Keratinocyte (primary cell): ENCODE measurements at regions not wholly inside any gene's neighbourhood (a gene's known extent, or its start where the extent isn't known, plus 50 kb on each side); places are given as distances from the start of the nearest gene placed in this dataset.

Experiments used
- DNase-seq: peaks from one replicate; pipeline ENCODE4 v3.0.0-alpha.2; 2011; ENCODE audit warnings: low read depth, missing footprints, low spot score
- FAIRE-seq: peaks from 2 replicates; lab custom pipeline; 2011; peaks lifted over from hg19 to GRCh38; lab: Jason Lieb, UNC
- H2AFZ ChIP-seq: 2 replicates; pipeline ENCODE4 v1.6.0; 2012; ENCODE audit warnings: low read length, control low read depth, inconsistent platforms; ENCODE audit not compliant: control insufficient read depth
- H3K27ac ChIP-seq: 2 replicates; pipeline ENCODE4 v1.5.1; 2011; ENCODE audit warnings: low read length; ENCODE audit not compliant: control insufficient read depth, insufficient read depth
- H3K27me3 ChIP-seq: 3 replicates; pipeline ENCODE4 v1.6.0; 2011; ENCODE audit warnings: low read length; ENCODE audit not compliant: control insufficient read depth, insufficient read depth; ENCODE audit errors: extremely low read depth
- H3K36me3 ChIP-seq, 2 experiments: 2 replicates in 1 of 2; 3 replicates in 1 of 2; pipeline ENCODE4 v1.5.1; 2011; ENCODE audit warnings: low read length in 2 of 2, mild to moderate bottlenecking in 1 of 2; ENCODE audit not compliant: control insufficient read depth in 2 of 2, insufficient read depth in 2 of 2; ENCODE audit errors: extremely low read depth in 1 of 2
- H3K4me1 ChIP-seq: 3 replicates; pipeline ENCODE4 v1.5.1; 2011; ENCODE audit warnings: low read length; ENCODE audit not compliant: control insufficient read depth, insufficient read depth; ENCODE audit errors: extremely low read depth
- H3K4me2 ChIP-seq: 3 replicates; pipeline ENCODE4 v1.6.0; 2011; ENCODE audit warnings: low read depth, low read length; ENCODE audit not compliant: control insufficient read depth, insufficient read depth; ENCODE audit errors: extremely low read depth
- H3K4me3 ChIP-seq, 3 experiments: fragments of 200-600 bp in 1 of 3; sonication (generic) in 1 of 3; 2 replicates in 2 of 3; 3 replicates in 1 of 3; pipeline ENCODE4 v1.5.1; 2011 to 2016; ENCODE audit warnings: low read length in 3 of 3, mild to moderate bottlenecking in 3 of 3, control low read depth in 2 of 3, inconsistent platforms in 1 of 3, low read depth in 1 of 3, mixed read lengths in 1 of 3, mixed run types in 1 of 3, moderate library complexity in 1 of 3; ENCODE audit not compliant: control insufficient read depth in 2 of 3, insufficient read depth in 2 of 3; ENCODE audit errors: extremely low read depth in 1 of 3
- H3K79me2 ChIP-seq: 2 replicates; pipeline ENCODE4 v1.6.0; 2012; ENCODE audit warnings: low read length; ENCODE audit not compliant: control insufficient read depth, insufficient read depth
- H3K9ac ChIP-seq: 3 replicates; pipeline ENCODE4 v1.6.0; 2011; ENCODE audit warnings: low read length; ENCODE audit not compliant: control insufficient read depth, insufficient read depth; ENCODE audit errors: extremely low read depth
- H3K9me1 ChIP-seq: 3 replicates; pipeline ENCODE4 v1.6.0; 2011; ENCODE audit warnings: low read length; ENCODE audit not compliant: control insufficient read depth, insufficient read depth; ENCODE audit errors: extremely low read depth
- H3K9me3 ChIP-seq: 2 replicates; pipeline ENCODE4 v1.5.1; 2012; ENCODE audit warnings: low read depth, low read length; ENCODE audit not compliant: control insufficient read depth
- H4K20me1 ChIP-seq: 3 replicates; pipeline ENCODE4 v1.6.0; 2011; ENCODE audit warnings: low read length; ENCODE audit not compliant: control insufficient read depth, insufficient read depth; ENCODE audit errors: extremely low read depth
- CTCF ChIP-seq, 3 experiments: IDR thresholded peaks in 1 of 3; conservative IDR thresholded peaks in 1 of 3; optimal IDR thresholded peaks in 1 of 3; 2 replicates in 2 of 3; 3 replicates in 1 of 3; pipeline versions ENCODE3 to v1.5.1; 2011; ENCODE audit warnings: low read length in 3 of 3, mild to moderate bottlenecking in 3 of 3, moderate library complexity in 2 of 3, control low read depth in 1 of 3, inconsistent platforms in 1 of 3; ENCODE audit not compliant: insufficient read depth in 2 of 3; ENCODE audit errors: extremely low read depth in 1 of 3
- EZH2 ChIP-seq: IDR thresholded peaks from one replicate; pipeline ENCODE4 v1.6.1; 2012; ENCODE audit warnings: inconsistent platforms, mild to moderate bottlenecking, low read length, moderate library complexity
- dilution Hi-C: fragments of 300-500 bp; cut with MboI; formaldehyde crosslinking; loops from one replicate; pipeline ENCODE4 v1.7.0; 2020; ENCODE audit warnings: low sequenced_read_pairs; ENCODE audit not compliant: extremely low pct_ligation_motif_present

DNA sequence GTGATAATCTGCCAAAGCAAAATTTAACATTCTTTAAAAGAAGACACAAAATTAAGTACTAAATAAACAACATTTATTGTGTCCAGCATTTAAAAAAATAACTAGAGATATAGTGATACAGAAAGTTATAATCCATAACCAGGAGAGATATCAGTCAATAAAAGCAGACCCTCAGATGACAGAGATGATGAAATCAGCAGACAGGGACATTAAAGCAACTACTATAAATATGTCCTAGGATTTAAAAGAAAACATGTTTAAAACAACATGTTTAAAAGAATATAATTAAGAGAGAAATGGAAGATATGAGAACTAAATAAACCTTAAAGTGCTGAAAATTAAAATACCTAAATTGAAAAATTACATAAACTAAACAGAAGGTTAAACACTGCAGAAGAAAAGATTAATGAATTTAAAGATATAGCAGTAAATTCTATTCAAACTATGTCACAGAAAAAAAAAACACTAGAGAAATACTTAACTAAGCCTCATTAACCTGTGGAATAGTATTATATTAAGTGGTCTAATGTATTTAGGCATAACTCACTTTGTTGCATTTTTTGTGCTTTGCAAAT, 261.2 kb upstream of the NR5A2 start:
- Histone ChIP-seq H3K36me3 (no peaks in the 10 kb centered on the region), H3K9me3 (no peaks in the 10 kb centered on the region), H3K4me1 (no peaks in the 10 kb centered on the region), H2AFZ (no peak overlapping the region), H4K20me1 (no peaks in the 10 kb centered on the region), H3K4me2 (no peak overlapping the region), H3K9me1 (no peaks in the 10 kb centered on the region), H3K79me2 (no peaks in the 10 kb centered on the region), H3K27me3 (no peaks in the 10 kb centered on the region), H3K9ac (no peak overlapping the region), H3K4me3 (no peak overlapping the region), H3K27ac (no peak overlapping the region)
- dilution Hi-C loops, result no loop called here
- no peak for FAIRE-seq
- TF ChIP-seq EZH2, result no peak
- no peak for TF ChIP-seq CTCF (optimal IDR thresholded peaks at IDR 0.05 in 1 of 3, IDR thresholded peaks at IDR 0.05 in 1 of 3, conservative IDR thresholded peaks at IDR 0.05 in 1 of 3; ENCODE audit: extremely low read depth in 1 of 3, insufficient read depth in 2 of 3, low read length in 3 of 3)
- DNase-seq, result no peak

DNA sequence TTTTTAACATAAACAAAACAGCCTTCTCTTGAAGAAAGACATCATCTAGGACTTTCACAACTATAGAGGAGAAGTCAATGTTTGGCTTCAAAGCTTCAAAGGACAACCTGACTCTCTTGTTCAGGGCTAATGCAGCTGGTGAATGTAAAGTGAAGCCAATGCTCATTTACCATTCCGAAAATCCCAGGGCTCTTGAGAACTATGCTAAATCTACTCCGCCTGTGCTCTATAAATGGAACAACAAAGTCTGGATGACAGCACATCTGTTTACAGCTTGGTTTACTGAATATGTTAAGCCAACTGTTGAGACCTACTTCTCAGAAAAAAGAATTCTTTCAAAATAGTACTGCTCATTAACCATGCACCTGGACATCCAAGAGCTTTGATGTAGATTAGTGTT, 259.8 kb upstream of the NR5A2 start:
- H3K4me2 ChIP-seq, result no peak overlapping the region
- no peaks in the 10 kb centered on the region for H3K27me3 ChIP-seq
- no peaks in the 10 kb centered on the region for H3K9me3 ChIP-seq
- H3K4me3 ChIP-seq, result no peak overlapping the region
- H3K4me1 ChIP-seq, result no peaks in the 10 kb centered on the region
- H4K20me1 ChIP-seq, result no peaks in the 10 kb centered on the region
- no peaks in the 10 kb centered on the region for H3K9me1 ChIP-seq
- no peak for TF ChIP-seq EZH2
- TF ChIP-seq CTCF (optimal IDR thresholded peaks at IDR 0.05 in 1 of 3, IDR thresholded peaks at IDR 0.05 in 1 of 3, conservative IDR thresholded peaks at IDR 0.05 in 1 of 3; ENCODE audit: extremely low read depth in 1 of 3, insufficient read depth in 2 of 3, low read length in 3 of 3), result no peak
- H3K36me3 ChIP-seq, result no peaks in the 10 kb centered on the region
- H3K27ac ChIP-seq, result no peak overlapping the region
- DNase-seq (no peak), FAIRE-seq (no peak)
- dilution Hi-C loops, result no loop called here
- H2AFZ ChIP-seq, result no peak overlapping the region
- H3K79me2 ChIP-seq, result no peaks in the 10 kb centered on the region
- no peak overlapping the region for H3K9ac ChIP-seq
